K562 (cell line): ENCODE measurements at regions not wholly inside any gene's neighbourhood (a gene's known extent, or its start where the extent isn't known, plus 50 kb on each side); places are given as distances from the start of the nearest gene placed in this dataset.

Experiments used
- ATF7 ChIP-seq: fragments of 450-650 bp; IDR thresholded peaks from 2 replicates; pipeline ENCODE4 v1.7.1; 2014; ENCODE audit warnings: mild to moderate bottlenecking, moderate library complexity
- DEAF1 ChIP-seq: fragments of 450-650 bp; formaldehyde crosslinking; IDR thresholded peaks from 2 replicates; pipeline ENCODE4 v1.4.0; 2020; ENCODE audit warnings: mild to moderate bottlenecking, moderate library complexity
- E4F1 ChIP-seq: fragments of 250-450 bp; sonication (Bioruptor Pico); IDR thresholded peaks from 2 replicates; pipeline ENCODE4 v1.5.0; 2021; ENCODE audit warnings: mild to moderate bottlenecking, borderline replicate concordance
- GABPB2 ChIP-seq: fragments of 250-450 bp; sonication (Bioruptor Pico); conservative IDR thresholded peaks from 2 replicates; pipeline ENCODE4 v1.5.1; 2021; ENCODE audit warnings: mild to moderate bottlenecking
- HOXB6 ChIP-seq: fragments of 250-450 bp; sonication (Bioruptor Pico); IDR thresholded peaks from 2 replicates; pipeline ENCODE4 v1.5.1; 2022; ENCODE audit warnings: mild to moderate bottlenecking, borderline replicate concordance
- KDM1A ChIP-seq, 2 experiments: fragments of 450-650 bp; IDR thresholded peaks; 2 replicates each; pipeline ENCODE4 v1.6.1; 2016; ENCODE audit warnings: mild to moderate bottlenecking in 2 of 2
- NCOA4 ChIP-seq: fragments of 450-650 bp; IDR thresholded peaks from 2 replicates; pipeline ENCODE4 v1.6.1; 2018; ENCODE audit warnings: mild to moderate bottlenecking; ENCODE audit not compliant: partially characterized antibody
- PRMT5 ChIP-seq: sonication (generic); formaldehyde crosslinking; IDR thresholded peaks from 2 replicates; pipeline ENCODE4 v1.5.0; 2020; ENCODE audit warnings: missing genetic modification reagents
- SMAD1 ChIP-seq: fragments of 150-350 bp; IDR thresholded peaks from 2 replicates; pipeline ENCODE4 v1.6.1; 2014; ENCODE audit warnings: low read length, low read depth; ENCODE audit not compliant: partially characterized antibody
- ZBTB40 ChIP-seq, 2 experiments: fragments of 450-650 bp in 1 of 2; sonication (generic) in 1 of 2; formaldehyde crosslinking in 1 of 2; IDR thresholded peaks; 2 replicates each; pipeline versions ENCODE4 v1.7.1 to v1.9.0; 2016 to 2022; ENCODE audit warnings: inconsistent platforms in 1 of 2, mild to moderate bottlenecking in 1 of 2, missing genetic modification reagents in 1 of 2
- ZNF197 ChIP-seq: fragments of 200-800 bp; sonication (Bioruptor generic); IDR thresholded peaks from 2 replicates; pipeline ENCODE4 v1.6.1; 2016; ENCODE audit warnings: low read depth, missing genetic modification characterization, missing compliant biosample characterization
- ZNF212 ChIP-seq: fragments of 450-650 bp; formaldehyde crosslinking; IDR thresholded peaks from 2 replicates; pipeline ENCODE4 v1.4.0; 2020; ENCODE audit warnings: mild to moderate bottlenecking

GRCh38 chr7:106448992-106449859, 164.4 kb upstream of the NAMPT start (continued):
- TF ChIP-seq ZBTB40 (IDR thresholded peaks at IDR 0.05), result peak; percentile 39; the same call in 1 of the 2 replicates
- TF ChIP-seq ZBTB40 (CRISPR knock-in tag; IDR thresholded peaks at IDR 0.05), result no peak
- TF ChIP-seq PRMT5 (CRISPR knock-in tag), result no peak
- TF ChIP-seq GABPB2 (CRISPR knock-in tag), result no peak
- TF ChIP-seq HOXB6, result no peak
- TF ChIP-seq SMAD1, result peak; percentile 27
- TF ChIP-seq DEAF1, result peak; percentile 26; the same call in 1 of the 2 replicates
- TF ChIP-seq NCOA4, result no peak
- peak; percentile 63; the same call in 1 of the 2 replicates for TF ChIP-seq ATF7
- TF ChIP-seq ZNF197, result peak; percentile 86; the same call in 1 of the 2 replicates
- peak in 1 of 2 experiments; percentile 55; a peak in 2 of 4 replicates for TF ChIP-seq KDM1A (IDR thresholded peaks at IDR 0.05)
- TF ChIP-seq ZNF212 (CRISPR knock-in tag), result 0 out of 2 replicates have a peak, but pooled peaks have one; percentile 65
- no peak for TF ChIP-seq E4F1 (CRISPR knock-in tag)
